CD14-positive monocyte (primary cell): ENCODE measurements at regions not wholly inside any gene's neighbourhood (a gene's known extent, or its start where the extent isn't known, plus 50 kb on each side); places are given as distances from the start of the nearest gene placed in this dataset.

Source experiments
- DNase-seq, 3 donors: peaks; one replicate each; pipeline ENCODE4 v3.0.0-alpha.2; 2011 to 2022
- H2AFZ ChIP-seq: 2 replicates; pipeline ENCODE4 v1.6.0; 2012; ENCODE audit warnings: mild to moderate bottlenecking, low read depth, low read length, inconsistent platforms; ENCODE audit not compliant: insufficient read depth, poor library complexity, severe bottlenecking
- H3K27ac ChIP-seq, 2 donors: 1 replicate in 1 of 2; 2 replicates in 1 of 2; pipeline ENCODE4 v1.5.1; 2012 to 2013; ENCODE audit warnings: low read length in 2 of 2, control low read depth in 1 of 2, inconsistent platforms in 1 of 2, low read depth in 1 of 2, mild to moderate bottlenecking in 1 of 2
- H3K27me3 ChIP-seq, 2 donors: one replicate each; pipeline versions ENCODE4 v1.6.0 to v1.6.1; 2011 to 2013; ENCODE audit warnings: low read length in 2 of 2; ENCODE audit not compliant: control insufficient read depth in 2 of 2, insufficient read depth in 2 of 2
- H3K36me3 ChIP-seq, 2 donors: replicated peaks in 1 of 2; 1 replicate in 1 of 2; 2 replicates in 1 of 2; pipeline versions ENCODE4 v1.5.1 to v1.6.1; 2012 to 2013; ENCODE audit warnings: low read length in 2 of 2, control low read depth in 1 of 2, inconsistent platforms in 1 of 2, mild to moderate bottlenecking in 1 of 2; ENCODE audit not compliant: insufficient read depth in 2 of 2, control insufficient read depth in 1 of 2
- H3K4me1 ChIP-seq, 2 donors: 1 replicate in 1 of 2; 2 replicates in 1 of 2; pipeline versions ENCODE4 v1.5.1 to v1.6.1; 2012 to 2013; ENCODE audit warnings: low read length in 2 of 2, control low read depth in 1 of 2, inconsistent platforms in 1 of 2, mild to moderate bottlenecking in 1 of 2, moderate library complexity in 1 of 2; ENCODE audit not compliant: insufficient read depth in 2 of 2, control insufficient read depth in 1 of 2
- H3K4me2 ChIP-seq: replicated peaks from 2 replicates; pipeline ENCODE3; 2012; ENCODE audit warnings: low read length, moderate library complexity, mild to moderate bottlenecking; ENCODE audit not compliant: poor library complexity, severe bottlenecking; ENCODE audit errors: extremely low read depth
- H3K4me3 ChIP-seq, 3 experiments: fragments of 200-600 bp in 1 of 3; sonication (generic) in 1 of 3; replicated peaks in 1 of 3; 1 replicate in 2 of 3; 2 replicates in 1 of 3; pipeline ENCODE4 v1.5.1; 2011 to 2013; ENCODE audit warnings: low read length in 3 of 3, mild to moderate bottlenecking in 3 of 3, control low read depth in 2 of 3, low read depth in 2 of 3, inconsistent platforms in 1 of 3, moderate library complexity in 1 of 3
- H3K79me2 ChIP-seq: 2 replicates; pipeline ENCODE4 v1.6.0; 2012; ENCODE audit warnings: mild to moderate bottlenecking, control low read depth, inconsistent platforms, low read length, moderate library complexity; ENCODE audit not compliant: insufficient read depth
- H3K9ac ChIP-seq: 2 replicates; pipeline ENCODE4 v1.6.0; 2017; ENCODE audit warnings: low read length, mild to moderate bottlenecking; ENCODE audit not compliant: insufficient read depth, poor library complexity, severe bottlenecking
- H3K9me3 ChIP-seq, 2 donors: replicated peaks in 1 of 2; 1 replicate in 1 of 2; 2 replicates in 1 of 2; pipeline versions ENCODE4 v1.5.1 to v1.6.1; 2012 to 2013; ENCODE audit warnings: low read length in 2 of 2, control low read depth in 1 of 2; ENCODE audit not compliant: control insufficient read depth in 1 of 2, insufficient read depth in 1 of 2
- H4K20me1 ChIP-seq: 2 replicates; pipeline ENCODE4 v1.6.0; 2012; ENCODE audit warnings: mild to moderate bottlenecking, low read length, control low read depth, moderate library complexity; ENCODE audit not compliant: insufficient read depth
- H3K27ac Mint-ChIP-seq, 7 donors: one replicate each; pipeline ENCODE4 v1.8.0; 2020; ENCODE audit warnings: mild to moderate bottlenecking in 7 of 7, mixed read lengths in 7 of 7, moderate library complexity in 6 of 7, inconsistent platforms in 2 of 7
- H3K27me3 Mint-ChIP-seq, 3 donors: one replicate each; pipeline ENCODE4 v1.8.0; 2021 to 2022; ENCODE audit warnings: low read depth in 3 of 3, mild to moderate bottlenecking in 3 of 3, mixed read lengths in 3 of 3, moderate library complexity in 3 of 3, inconsistent platforms in 1 of 3
- H3K36me3 Mint-ChIP-seq, 2 donors: one replicate each; pipeline ENCODE4 v1.8.0; 2020; ENCODE audit warnings: mixed read lengths in 2 of 2, inconsistent platforms in 1 of 2, mild to moderate bottlenecking in 1 of 2
- H3K4me1 Mint-ChIP-seq: one replicate; pipeline ENCODE4 v1.8.0; 2020; ENCODE audit warnings: mild to moderate bottlenecking, mixed read lengths
- H3K4me3 Mint-ChIP-seq, 2 donors: one replicate each; pipeline ENCODE4 v1.8.0; 2020; ENCODE audit warnings: mild to moderate bottlenecking in 2 of 2, mixed read lengths in 2 of 2, moderate library complexity in 1 of 2
- H3K9me3 Mint-ChIP-seq, 7 donors: one replicate each; pipeline ENCODE4 v1.8.0; 2020 to 2022; ENCODE audit warnings: mixed read lengths in 7 of 7, mild to moderate bottlenecking in 6 of 7, moderate library complexity in 6 of 7, inconsistent platforms in 2 of 7
- WGBS: methylation state at CpG from one replicate; pipeline ENCODE4 v1.1.5; 2013; ENCODE audit warnings: missing lambda C conversion rate; ENCODE audit not compliant: insufficient coverage; 5-methylcytosine and 5-hydroxymethylcytosine counted together
- intact Hi-C, 2 donors: fragments of 100-400 bp; cut with micrococcal nuclease; formaldehyde crosslinking; loops; one replicate each; pipeline versions ENCODE4 v1.15.0 to v1.15.1; 2023
- TF ChIP-seq, protein P1 (sequence below): fragments of 200-600 bp; IDR thresholded peaks from one replicate; pipeline ENCODE4 v1.8.0; 2022; ENCODE audit warnings: antibody characterized with exemption, mild to moderate bottlenecking

DNA sequence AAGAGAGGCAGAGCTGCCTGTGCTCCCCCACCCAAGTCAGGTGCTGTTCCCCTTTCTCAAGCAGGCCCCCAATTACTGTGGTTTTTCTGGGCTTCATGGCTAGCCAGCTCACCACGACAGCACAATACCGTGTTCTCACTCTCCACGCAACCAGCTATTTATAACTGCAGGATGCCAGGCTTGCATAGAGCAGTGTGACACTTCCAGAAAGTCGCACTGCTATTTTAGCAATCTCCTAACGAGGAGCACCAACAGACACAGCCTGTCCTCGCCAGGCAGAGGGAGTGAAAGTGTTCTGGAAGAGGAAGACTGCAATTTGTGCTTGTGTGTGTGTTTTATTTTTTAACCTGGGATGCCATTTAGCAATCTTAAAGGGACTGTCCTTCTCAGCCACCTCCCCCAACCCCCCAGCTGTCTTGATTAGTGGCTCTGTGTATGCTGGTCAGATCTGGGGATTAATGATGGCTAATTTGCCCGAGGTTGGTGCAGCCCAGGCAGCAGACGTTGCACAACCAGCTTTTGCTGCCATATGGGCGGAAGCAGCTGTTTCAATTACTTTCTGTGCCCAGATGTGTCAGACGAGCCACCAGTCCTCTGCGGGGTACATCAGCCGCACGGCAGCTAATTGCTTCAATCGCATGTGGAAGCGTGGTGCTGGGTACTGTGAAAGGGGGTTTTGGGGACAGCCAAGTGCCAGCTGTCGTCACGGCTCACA, 268.0 kb upstream of the ARRDC4 start:
- Mint-ChIP-seq H3K4me1 (peaks cover 11% of the 10 kb centered on the region), H3K27me3 (no peaks in the 10 kb centered on the region), H3K9me3 (peaks cover 0 to 3% (median 1%) of the 10 kb centered on the region in 7 donors), H3K4me3 (peak overlapping the region in 1 of 2 donors; percentile 32), H3K27ac (no peak overlapping the region), H3K36me3 (no peaks in the 10 kb centered on the region)
- Histone ChIP-seq H3K9ac (no peak overlapping the region), H3K4me1 (no peaks in the 10 kb centered on the region), H3K36me3 (no peaks in the 10 kb centered on the region), H3K4me2 (no peak overlapping the region), H3K27ac (no peak overlapping the region), H4K20me1 (no peaks in the 10 kb centered on the region), H3K79me2 (no peaks in the 10 kb centered on the region), H2AFZ (no peak overlapping the region), H3K4me3 (no peak overlapping the region), H3K27me3 (no peaks in the 10 kb centered on the region), H3K9me3 (no peaks in the 10 kb centered on the region)
- intact Hi-C loops = no loop called here
- WGBS = 24% methylated on average over 12 of the region's 17 CpGs
- DNase-seq = peak in 1 of 3 donors; percentile 4
- TF ChIP-seq, protein P1, sequence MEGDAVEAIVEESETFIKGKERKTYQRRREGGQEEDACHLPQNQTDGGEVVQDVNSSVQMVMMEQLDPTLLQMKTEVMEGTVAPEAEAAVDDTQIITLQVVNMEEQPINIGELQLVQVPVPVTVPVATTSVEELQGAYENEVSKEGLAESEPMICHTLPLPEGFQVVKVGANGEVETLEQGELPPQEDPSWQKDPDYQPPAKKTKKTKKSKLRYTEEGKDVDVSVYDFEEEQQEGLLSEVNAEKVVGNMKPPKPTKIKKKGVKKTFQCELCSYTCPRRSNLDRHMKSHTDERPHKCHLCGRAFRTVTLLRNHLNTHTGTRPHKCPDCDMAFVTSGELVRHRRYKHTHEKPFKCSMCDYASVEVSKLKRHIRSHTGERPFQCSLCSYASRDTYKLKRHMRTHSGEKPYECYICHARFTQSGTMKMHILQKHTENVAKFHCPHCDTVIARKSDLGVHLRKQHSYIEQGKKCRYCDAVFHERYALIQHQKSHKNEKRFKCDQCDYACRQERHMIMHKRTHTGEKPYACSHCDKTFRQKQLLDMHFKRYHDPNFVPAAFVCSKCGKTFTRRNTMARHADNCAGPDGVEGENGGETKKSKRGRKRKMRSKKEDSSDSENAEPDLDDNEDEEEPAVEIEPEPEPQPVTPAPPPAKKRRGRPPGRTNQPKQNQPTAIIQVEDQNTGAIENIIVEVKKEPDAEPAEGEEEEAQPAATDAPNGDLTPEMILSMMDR = no peak

DNA sequence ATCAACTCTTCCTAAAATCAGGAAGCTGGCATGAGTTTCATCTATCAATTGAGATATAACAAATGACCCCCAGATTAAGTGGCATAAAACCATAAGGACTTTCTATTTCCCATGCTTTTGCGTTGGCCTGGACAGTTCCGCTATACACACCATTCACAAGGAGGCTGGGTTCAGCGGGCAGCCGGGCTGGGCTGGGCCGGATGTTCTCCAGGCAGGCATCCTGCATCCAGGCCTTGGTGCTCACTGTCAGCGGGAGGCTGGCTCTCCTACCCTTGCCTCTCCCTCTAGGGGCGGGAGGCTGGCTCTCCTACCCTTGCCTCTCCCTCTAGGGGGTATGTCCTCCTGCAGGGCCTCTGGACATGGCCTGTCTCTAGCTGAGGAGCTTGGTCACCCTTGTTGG, 266.0 kb upstream of the ARRDC4 start:
- Mint-ChIP-seq H3K27ac (no peak overlapping the region), H3K9me3 (peaks cover 0 to 7% (median 2%) of the 10 kb centered on the region in 7 donors), H3K27me3 (no peaks in the 10 kb centered on the region), H3K4me1 (peaks cover 11% of the 10 kb centered on the region), H3K4me3 (no peak overlapping the region), H3K36me3 (no peaks in the 10 kb centered on the region)
- Histone ChIP-seq H3K4me2 (no peak overlapping the region), H3K4me1 (no peaks in the 10 kb centered on the region), H3K4me3 (no peak overlapping the region), H2AFZ (no peak overlapping the region), H3K27ac (no peak overlapping the region), H3K9me3 (no peaks in the 10 kb centered on the region), H3K27me3 (no peaks in the 10 kb centered on the region), H4K20me1 (no peaks in the 10 kb centered on the region), H3K9ac (no peak overlapping the region), H3K79me2 (no peaks in the 10 kb centered on the region), H3K36me3 (no peaks in the 10 kb centered on the region)
- TF ChIP-seq, protein P1 = no peak
- no peak for DNase-seq
- WGBS = 100% methylated on average over 5 of the region's 7 CpGs
- intact Hi-C loops = no loop called here
